ENCODE measurements at regions not wholly inside any gene's neighbourhood (a gene's known extent, or its start where the extent isn't known, plus 50 kb on each side); places are given as distances from the start of the nearest gene placed in this dataset.

GRCh38 chr5:162231522-162231921, 163.9 kb downstream of the GABRG2 start:
- Histone ChIP-seq H2BK5ac (ENCODE audit: low read depth, low read length, poor library complexity, severe bottlenecking) (no peak overlapping the region), H4K91ac (ENCODE audit: insufficient read depth, low read depth, low read length) (no peak overlapping the region), H2AFZ (replicated peaks; ENCODE audit: low read length, poor library complexity) (no peak overlapping the region), H2AK5ac (ENCODE audit: low read depth, low read length) (no peak overlapping the region), H3K79me1 (ENCODE audit: low read depth in 1 of 2, low read length in 2 of 2) (no peaks in the 10 kb centered on the region), H3K14ac (replicated peaks; ENCODE audit: low read depth, low read length) (no peak overlapping the region), H3K56ac (ENCODE audit: extremely low read depth, insufficient read depth, low read length) (no peak overlapping the region), H2AK9ac (replicated peaks; ENCODE audit: low read depth, low read length, poor library complexity) (no peak overlapping the region), H3K9me3 (ENCODE audit: control insufficient read depth, insufficient read depth, low read length) (no peaks in the 10 kb centered on the region; the same call in none of the 2 replicates), H3K18ac (ENCODE audit: low read depth, low read length) (no peak overlapping the region), H3K9ac (ENCODE audit: low read depth, low read length) (no peak overlapping the region), H2BK15ac (ENCODE audit: low read depth, low read length) (no peak overlapping the region), H3K4ac (ENCODE audit: low read depth, low read length) (no peak overlapping the region), H3K9me1 (ENCODE audit: insufficient read depth, low read length) (no peaks in the 10 kb centered on the region), H3K27ac (ENCODE audit: insufficient read depth, low read length) (no peak overlapping the region), H3K36me3 (ENCODE audit: control insufficient read depth, insufficient read depth, low read length) (no peaks in the 10 kb centered on the region), H3K4me2 (ENCODE audit: low read depth, low read length) (no peak overlapping the region), H3K23ac (ENCODE audit: low read depth, low read length) (no peak overlapping the region), H3K4me3 (ENCODE audit: insufficient read depth, low read depth, low read length) (no peak overlapping the region), H4K5ac (ENCODE audit: low read depth, low read length) (no peak overlapping the region), H2BK120ac (ENCODE audit: low read depth, low read length) (no peak overlapping the region), H4K20me1 (ENCODE audit: insufficient read depth, low read length) (no peaks in the 10 kb centered on the region), H3K27me3 (ENCODE audit: control insufficient read depth, insufficient read depth, low read length) (no peaks in the 10 kb centered on the region), H2BK20ac (ENCODE audit: low read depth, low read length) (no peak overlapping the region), H3K4me1 (ENCODE audit: control insufficient read depth, insufficient read depth, low read length) (no peaks in the 10 kb centered on the region), H4K8ac (ENCODE audit: low read depth in 2 of 2, low read length in 2 of 2) (no peak overlapping the region)
- no peak for DNase-seq
- BruUV-seq (replicated peaks) = no TSS peak
- ChIA-PET CTCF (no interaction called here), POLR2A (ENCODE audit: unreplicated experiment) (no interaction called here)
- dilution Hi-C loops (cut with HindIII; ENCODE audit: low sequenced_read_pairs, unreplicated experiment) (no loop called here), in situ Hi-C loops (cut with MboI; ENCODE audit: low sequenced_read_pairs) (no loop called here), intact Hi-C loops (cut with micrococcal nuclease) (no loop called here)
- ATAC-seq (ENCODE audit: low read depth) = no peak
- no CpG with 5 or more reads among the region's 1 CpG for WGBS, 2 experiments (ENCODE audit: extremely low coverage in 2 of 2, insufficient read length in 1 of 2)
- no peak for TF ChIP-seq CTCF (conservative IDR thresholded peaks at IDR 0.05; ENCODE audit: low read depth, low read length)
- no peak for TF ChIP-seq CEBPB (IDR thresholded peaks at IDR 0.05; ENCODE audit: low read depth, low read length)
- TF ChIP-seq MAFK (IDR thresholded peaks at IDR 0.05; ENCODE audit: low read depth, low read length) = no peak
- no peak for TF ChIP-seq RCOR1 (IDR thresholded peaks at IDR 0.05; ENCODE audit: insufficient replicate concordance, low read length)
- no peak for TF ChIP-seq BHLHE40 (IDR thresholded peaks at IDR 0.05; ENCODE audit: low read depth, low read length)
- TF ChIP-seq FOS (IDR thresholded peaks at IDR 0.05; ENCODE audit: low read depth, low read length) = no peak
- no peak for TF ChIP-seq MAZ (IDR thresholded peaks at IDR 0.05; ENCODE audit: borderline replicate concordance, low read depth, low read length)
- TF ChIP-seq ELK1 (IDR thresholded peaks at IDR 0.05; ENCODE audit: borderline replicate concordance, low read depth, low read length) = no peak
- TF ChIP-seq POLR2A (IDR thresholded peaks at IDR 0.05; ENCODE audit: low read depth, low read length) = no peak
- no peak for TF ChIP-seq SMC3 (IDR thresholded peaks at IDR 0.05; ENCODE audit: low read depth, low read length)
- no peak for TF ChIP-seq RAD21 (IDR thresholded peaks at IDR 0.05; ENCODE audit: low read length)
- no peak for TF ChIP-seq MXI1 (IDR thresholded peaks at IDR 0.05; ENCODE audit: borderline replicate concordance, low read depth, low read length)
- no peak for TF ChIP-seq NFE2L2 (IDR thresholded peaks at IDR 0.05; ENCODE audit: low read depth, low read length)
- TF ChIP-seq USF2 (IDR thresholded peaks at IDR 0.05; ENCODE audit: low read depth, low read length) = no peak
- TF ChIP-seq RFX5 (IDR thresholded peaks at IDR 0.05; ENCODE audit: low read depth, low read length) = no peak
- no peak for TF ChIP-seq CHD1 (IDR thresholded peaks at IDR 0.05; ENCODE audit: low read depth, low read length)

Data from IMR-90 (cell line).